Kidney capillary endothelial cell (primary cell): ENCODE measurements at regions not wholly inside any gene's neighbourhood (a gene's known extent, or its start where the extent isn't known, plus 50 kb on each side); places are given as distances from the start of the nearest gene placed in this dataset.

Experiments
- DNase-seq: peaks from one replicate; pipeline ENCODE4 v3.0.0-alpha.2; 2018; ENCODE audit warnings: low spot score

- no peak for DNase-seq
These were observed 290.1 kb upstream of the HDAC4 start for GRCh38 chr2:239690651-239691631.

- no peak for DNase-seq
These were observed 289.2 kb upstream of the HDAC4 start for GRCh38 chr2:239689985-239690384.

- DNase-seq = no peak
These were observed 288.6 kb upstream of the HDAC4 start for GRCh38 chr2:239689410-239689809.

- no peak for DNase-seq
These were observed 288.0 kb upstream of the HDAC4 start for GRCh38 chr2:239688840-239689239.

- DNase-seq = no peak
These were observed 287.4 kb upstream of the HDAC4 start for GRCh38 chr2:239688122-239688681.

- no peak for DNase-seq
These were observed 286.6 kb upstream of the HDAC4 start for GRCh38 chr2:239687441-239687840.

- no peak for DNase-seq
These were observed 285.1 kb upstream of the HDAC4 start for GRCh38 chr2:239685965-239686364.

GRCh38 chr2:239685556-239685955 lies 284.7 kb upstream of the HDAC4 start:
- no peak for DNase-seq

- DNase-seq = no peak
These were observed 284.2 kb upstream of the HDAC4 start for GRCh38 chr2:239684996-239685395.

- DNase-seq = no peak
These were observed 283.5 kb upstream of the HDAC4 start for GRCh38 chr2:239684271-239684810.

GRCh38 chr2:239682518-239682917 lies 281.7 kb upstream of the HDAC4 start:
- DNase-seq = no peak

- DNase-seq = no peak
These were observed 278.9 kb upstream of the HDAC4 start for GRCh38 chr2:239679755-239680154.

- no peak for DNase-seq
These were observed 278.0 kb upstream of the HDAC4 start for GRCh38 chr2:239678666-239679296.

GRCh38 chr2:239678186-239678490 lies 277.3 kb upstream of the HDAC4 start:
- DNase-seq = no peak

- DNase-seq = no peak
These were observed 276.8 kb upstream of the HDAC4 start for GRCh38 chr2:239677453-239678185.

- DNase-seq = no peak
These were observed 276.1 kb upstream of the HDAC4 start for GRCh38 chr2:239676716-239677452.

- DNase-seq = no peak
These were observed 275.3 kb upstream of the HDAC4 start for GRCh38 chr2:239675826-239676715.

GRCh38 chr2:239674981-239675825 lies 274.4 kb upstream of the HDAC4 start:
- no peak for DNase-seq
